ENCODE measurements at regions not wholly inside any gene's neighbourhood (a gene's known extent, or its start where the extent isn't known, plus 50 kb on each side); places are given as distances from the start of the nearest gene placed in this dataset.

- H3K36me3 ChIP-seq (ENCODE audit: insufficient read depth, low read length) = no peaks in the 10 kb centered on the region
- H3K9me3 ChIP-seq (ENCODE audit: insufficient read depth, low read depth, low read length) = peaks cover 12% of the 10 kb centered on the region; the same call in 1 of the 2 replicates
- H3K9ac ChIP-seq (ENCODE audit: low read depth, low read length, poor library complexity, severe bottlenecking) = no peak overlapping the region
- peaks cover 15% of the 10 kb centered on the region for H3K4me1 ChIP-seq (ENCODE audit: insufficient read depth, low read length, poor library complexity, severe bottlenecking)
- no peak overlapping the region for H3K4me3 ChIP-seq (ENCODE audit: low read length, poor library complexity, severe bottlenecking)
- TF ChIP-seq CTCF (conservative IDR thresholded peaks at IDR 0.05; ENCODE audit: low read length) = no peak
- no peak for TF ChIP-seq EZH2phosphoT487 (IDR thresholded peaks at IDR 0.05; ENCODE audit: borderline replicate concordance)
- H3K79me2 ChIP-seq (ENCODE audit: insufficient read depth, low read length) = no peaks in the 10 kb centered on the region
- H3K27me3 ChIP-seq (ENCODE audit: insufficient read depth, low read length, poor library complexity, severe bottlenecking) = no peaks in the 10 kb centered on the region
- H3K9me2 ChIP-seq (replicated peaks; ENCODE audit: low read depth, low read length) = no peaks in the 10 kb centered on the region
- H3K4me2 ChIP-seq (ENCODE audit: low read depth, low read length, poor library complexity, severe bottlenecking) = no peak overlapping the region
- no peaks in the 10 kb centered on the region for H4K20me1 ChIP-seq (ENCODE audit: insufficient read depth, low read length, poor library complexity, severe bottlenecking)
- H2AFZ ChIP-seq (ENCODE audit: low read length) = no peak overlapping the region
- no peaks in the 10 kb centered on the region for H3F3A ChIP-seq (ENCODE audit: low read depth)
Observed at GRCh38 chr3:102151935-102152334, 282.9 kb upstream of the ZPLD1 start.

- TF ChIP-seq CTCF (conservative IDR thresholded peaks at IDR 0.05; ENCODE audit: low read length) (no peak), EZH2phosphoT487 (IDR thresholded peaks at IDR 0.05; ENCODE audit: borderline replicate concordance) (no peak)
- Histone ChIP-seq H3K27me3 (ENCODE audit: insufficient read depth, low read length, poor library complexity, severe bottlenecking) (no peaks in the 10 kb centered on the region), H3F3A (ENCODE audit: low read depth) (no peaks in the 10 kb centered on the region), H3K4me1 (ENCODE audit: insufficient read depth, low read length, poor library complexity, severe bottlenecking) (no peaks in the 10 kb centered on the region), H4K20me1 (ENCODE audit: insufficient read depth, low read length, poor library complexity, severe bottlenecking) (no peaks in the 10 kb centered on the region), H3K36me3 (ENCODE audit: insufficient read depth, low read length) (no peaks in the 10 kb centered on the region), H3K9me2 (replicated peaks; ENCODE audit: low read depth, low read length) (no peaks in the 10 kb centered on the region), H3K4me2 (ENCODE audit: low read depth, low read length, poor library complexity, severe bottlenecking) (no peak overlapping the region), H3K4me3 (ENCODE audit: low read length, poor library complexity, severe bottlenecking) (no peak overlapping the region), H3K79me2 (ENCODE audit: insufficient read depth, low read length) (no peaks in the 10 kb centered on the region), H2AFZ (ENCODE audit: low read length) (peak overlapping the region; percentile 76), H3K9ac (ENCODE audit: low read depth, low read length, poor library complexity, severe bottlenecking) (no peak overlapping the region), H3K9me3 (ENCODE audit: insufficient read depth, low read depth, low read length) (peaks cover 12% of the 10 kb centered on the region; the same call in 1 of the 2 replicates)
Observed at GRCh38 chr3:102156426-102156825, 278.4 kb upstream of the ZPLD1 start.

GRCh38 chr3:102158080-102158740 is 276.6 kb upstream of the ZPLD1 start:
- Histone ChIP-seq H3K4me1 (ENCODE audit: insufficient read depth, low read length, poor library complexity, severe bottlenecking) (peaks cover 16% of the 10 kb centered on the region), H3K4me2 (ENCODE audit: low read depth, low read length, poor library complexity, severe bottlenecking) (no peak overlapping the region), H3K9ac (ENCODE audit: low read depth, low read length, poor library complexity, severe bottlenecking) (no peak overlapping the region), H3K36me3 (ENCODE audit: insufficient read depth, low read length) (no peaks in the 10 kb centered on the region), H3K4me3 (ENCODE audit: low read length, poor library complexity, severe bottlenecking) (no peak overlapping the region), H4K20me1 (ENCODE audit: insufficient read depth, low read length, poor library complexity, severe bottlenecking) (no peaks in the 10 kb centered on the region), H3K79me2 (ENCODE audit: insufficient read depth, low read length) (no peaks in the 10 kb centered on the region), H3K9me3 (ENCODE audit: insufficient read depth, low read depth, low read length) (no peaks in the 10 kb centered on the region), H2AFZ (ENCODE audit: low read length) (no peak overlapping the region), H3K9me2 (replicated peaks; ENCODE audit: low read depth, low read length) (no peaks in the 10 kb centered on the region), H3F3A (ENCODE audit: low read depth) (no peaks in the 10 kb centered on the region), H3K27me3 (ENCODE audit: insufficient read depth, low read length, poor library complexity, severe bottlenecking) (no peaks in the 10 kb centered on the region)
- TF ChIP-seq CTCF (conservative IDR thresholded peaks at IDR 0.05; ENCODE audit: low read length) (no peak), EZH2phosphoT487 (IDR thresholded peaks at IDR 0.05; ENCODE audit: borderline replicate concordance) (no peak)

Measured in Loucy (cell line).